ENCODE measurements at regions not wholly inside any gene's neighbourhood (a gene's known extent, or its start where the extent isn't known, plus 50 kb on each side); places are given as distances from the start of the nearest gene placed in this dataset.
"Not testable (repeated sequence)": the region's sequence is repeated elsewhere in the genome, so short reads cannot be mapped to it uniquely, and the experiment has no call there.

DNA sequence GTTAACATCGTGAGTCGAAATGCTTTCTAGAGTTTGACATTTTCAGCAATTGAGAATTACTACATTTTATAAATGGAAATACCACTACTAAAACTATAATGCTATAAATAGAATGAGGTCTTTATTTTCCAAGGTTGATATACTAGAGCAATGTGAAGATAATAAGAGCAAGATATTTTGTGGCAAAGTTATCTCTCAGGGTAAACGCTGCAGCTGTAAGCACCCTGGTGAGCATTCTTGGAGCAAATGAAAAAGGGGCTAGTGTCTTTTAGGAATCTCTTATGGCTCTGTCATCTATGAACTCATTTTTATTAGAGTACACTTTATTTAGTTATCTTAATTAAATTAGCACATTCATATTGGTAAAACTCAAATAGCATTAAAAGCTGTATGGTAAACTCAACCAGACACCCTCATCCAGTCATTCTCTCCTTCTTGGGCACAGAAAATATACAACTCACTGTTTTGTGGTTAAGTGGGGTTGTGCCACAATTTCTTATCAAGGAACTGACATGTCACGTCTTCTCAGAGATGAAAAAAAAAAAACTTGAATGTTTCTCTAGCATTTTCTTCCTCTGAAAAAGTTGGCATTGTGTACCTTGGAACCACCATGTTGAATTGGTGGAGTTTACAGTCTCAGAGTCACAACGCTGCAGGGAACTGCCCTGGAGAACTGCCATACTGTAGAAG, 289.5 kb upstream of the PFKP start:
- DNase-seq: no peak

GRCh38 chr10:2772816-2773631, 294.3 kb upstream of the PFKP start:
- no peak for DNase-seq

DNA sequence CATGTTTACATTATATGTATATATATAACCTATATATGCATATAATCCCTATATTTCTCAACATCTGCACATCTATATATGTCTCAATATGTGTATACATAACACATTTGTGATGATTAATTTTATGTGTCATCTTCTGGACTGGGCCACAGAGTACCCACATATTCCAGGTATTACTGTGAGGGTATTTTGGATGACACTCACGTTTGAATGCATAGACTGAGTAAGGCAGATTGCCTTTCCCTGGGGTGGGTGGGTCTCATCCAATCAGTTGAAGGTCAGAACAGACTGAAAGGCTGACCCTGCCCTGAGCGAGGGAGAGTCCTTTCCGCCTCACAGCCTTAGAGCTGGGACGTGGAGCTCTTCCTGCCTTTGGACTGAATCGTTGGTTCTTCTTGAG, 295.2 kb upstream of the PFKP start:
- no peak for DNase-seq

GRCh38 chr10:2767293-2767692, 300.1 kb upstream of the PFKP start:
- DNase-seq: not testable (repeated sequence)

DNA sequence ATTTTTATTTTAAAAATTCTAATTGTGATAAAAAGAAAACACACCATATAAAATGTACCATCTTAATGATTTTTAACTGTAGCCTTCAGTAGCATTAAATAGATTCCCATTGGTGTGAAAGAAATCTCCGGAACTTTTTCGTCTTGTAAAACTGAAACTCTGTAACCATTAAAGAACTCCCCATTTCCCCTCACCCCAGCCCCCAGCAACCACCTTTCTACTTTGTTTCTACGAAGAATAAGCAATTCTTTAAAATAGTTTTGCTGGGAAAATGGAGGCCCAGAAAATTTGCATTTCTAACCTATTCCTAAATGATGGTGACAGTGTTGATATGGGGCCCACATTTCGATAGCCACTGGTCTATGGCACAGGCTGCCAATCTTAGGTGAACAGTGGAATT, 305.4 kb upstream of the PFKP start:
- DNase-seq: no peak

- DNase-seq: no peak
Measured at GRCh38 chr10:2761311-2761710, 306.0 kb upstream of the PFKP start.

GRCh38 chr10:2760736-2761135, 306.6 kb upstream of the PFKP start:
- no peak for DNase-seq

DNA sequence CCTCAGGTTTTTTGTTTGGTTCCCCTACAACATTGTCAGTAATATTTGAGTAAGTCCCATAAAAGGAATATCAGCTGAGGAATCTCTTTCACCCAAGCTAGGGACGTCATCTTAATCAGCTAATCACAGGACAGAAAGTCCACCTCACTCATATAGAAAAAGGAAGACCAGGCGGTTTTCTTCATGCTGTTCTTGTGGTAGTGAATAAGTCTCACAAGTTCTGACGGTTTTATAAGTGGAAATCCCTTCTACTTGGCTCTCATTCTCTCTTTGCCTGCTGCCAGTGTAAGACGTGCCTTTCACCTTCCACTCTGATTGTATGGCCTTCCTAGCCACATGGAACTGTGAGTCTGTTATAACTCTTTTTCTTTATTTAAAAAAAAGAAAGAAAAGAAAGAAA, 308.1 kb upstream of the PFKP start:
- DNase-seq: no peak

GRCh38 chr10:2754943-2755342, 312.4 kb upstream of the PFKP start:
- no peak for DNase-seq

DNA sequence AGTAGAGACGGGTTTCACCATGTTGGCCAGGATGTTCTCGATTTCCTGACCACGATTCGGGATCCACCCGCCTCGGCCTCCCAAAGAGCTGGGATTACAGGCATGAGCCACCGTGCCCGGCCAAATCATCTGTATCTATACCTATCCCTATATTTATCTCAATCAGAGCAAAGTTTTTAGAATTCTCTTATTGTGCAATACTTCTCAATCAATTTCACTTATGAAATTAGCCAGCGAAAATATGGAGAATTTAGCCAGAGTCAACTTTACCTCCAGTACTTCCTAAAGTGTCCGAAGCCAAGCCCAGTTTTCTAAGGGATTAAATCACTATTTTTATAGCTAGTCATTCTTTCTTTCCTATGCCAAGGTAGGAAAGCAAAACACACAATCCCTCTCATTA, 319.1 kb upstream of the PFKP start:
- no peak for DNase-seq

DNA sequence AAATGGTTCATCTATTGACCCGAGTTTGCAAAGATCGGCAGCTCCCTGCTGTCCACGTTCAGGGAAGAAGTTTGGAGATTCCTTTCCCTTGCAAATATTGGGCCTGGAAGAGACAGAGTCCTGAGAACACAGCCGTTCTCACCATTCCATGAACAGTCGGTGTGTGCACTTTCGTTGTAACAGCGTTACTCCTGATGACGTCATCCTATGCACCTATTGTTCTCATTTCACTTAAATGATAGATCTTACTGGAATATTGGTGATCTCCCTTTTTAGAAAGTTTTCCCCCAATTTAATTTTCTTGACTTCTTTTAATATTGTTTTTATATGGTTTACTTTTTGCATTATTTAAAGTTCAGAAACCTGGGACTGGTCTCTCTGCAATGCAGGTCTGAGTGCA, 320.7 kb upstream of the PFKP start:
- DNase-seq: no peak

GRCh38 chr10:2745666-2746065, 321.7 kb upstream of the PFKP start:
- DNase-seq: no peak

DNA sequence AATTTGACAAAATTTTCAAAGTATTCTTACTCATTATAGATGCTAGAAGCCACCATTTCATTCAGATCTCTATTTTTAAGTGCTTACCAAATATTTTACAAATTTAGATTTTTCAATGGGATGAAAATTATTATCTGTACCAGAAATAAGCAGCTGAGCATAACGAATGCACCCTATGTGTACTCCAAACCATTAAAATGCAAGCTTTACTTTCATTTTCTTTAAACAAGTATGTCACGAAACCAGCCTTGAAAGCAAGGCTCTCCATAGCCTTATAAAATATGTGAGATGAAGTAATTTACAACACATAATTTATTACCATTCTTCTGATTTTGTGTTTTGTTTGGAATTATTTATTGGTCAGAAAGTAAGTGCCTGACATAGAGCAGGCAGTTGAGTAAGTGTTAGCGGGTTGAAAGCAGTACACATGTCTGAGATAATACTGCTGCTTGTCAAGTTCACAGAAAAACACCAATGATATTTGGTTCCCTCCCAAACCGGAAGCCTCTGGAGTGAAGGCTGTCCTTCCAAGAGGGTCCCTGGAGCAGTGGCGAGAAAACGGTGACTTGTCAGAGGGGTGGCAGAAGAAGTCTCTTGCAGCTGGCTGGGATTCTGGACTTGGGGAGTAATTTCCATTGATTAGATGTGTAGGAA, 322.7 kb upstream of the PFKP start:
- DNase-seq: no peak

DNA sequence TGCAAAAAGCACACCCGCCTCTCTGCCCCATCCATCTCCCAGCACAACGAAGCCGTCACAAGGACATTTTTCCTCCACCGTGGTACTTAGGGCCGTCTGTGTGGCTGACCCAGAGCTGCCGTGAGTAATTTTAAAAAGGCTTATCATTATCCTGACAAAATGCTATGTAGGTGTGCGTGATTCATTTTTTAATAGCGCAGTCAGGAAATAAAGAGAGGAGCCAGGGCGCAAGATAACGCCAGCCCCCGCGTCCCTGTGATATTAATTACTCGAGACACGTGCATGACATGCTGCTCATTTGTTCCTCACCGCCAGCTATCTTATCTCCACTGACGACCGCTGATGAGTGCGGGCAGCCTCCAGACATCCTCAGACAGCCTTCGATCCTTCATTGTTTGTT, 332.7 kb upstream of the PFKP start:
- no peak for DNase-seq

- DNase-seq: no peak
Measured at GRCh38 chr10:2733278-2733963, 333.9 kb upstream of the PFKP start.

- DNase-seq: no peak
Measured at GRCh38 chr10:2731940-2732339, 335.4 kb upstream of the PFKP start.

- no peak for DNase-seq
Measured at GRCh38 chr10:2729197-2729596, 338.2 kb upstream of the PFKP start.

DNA sequence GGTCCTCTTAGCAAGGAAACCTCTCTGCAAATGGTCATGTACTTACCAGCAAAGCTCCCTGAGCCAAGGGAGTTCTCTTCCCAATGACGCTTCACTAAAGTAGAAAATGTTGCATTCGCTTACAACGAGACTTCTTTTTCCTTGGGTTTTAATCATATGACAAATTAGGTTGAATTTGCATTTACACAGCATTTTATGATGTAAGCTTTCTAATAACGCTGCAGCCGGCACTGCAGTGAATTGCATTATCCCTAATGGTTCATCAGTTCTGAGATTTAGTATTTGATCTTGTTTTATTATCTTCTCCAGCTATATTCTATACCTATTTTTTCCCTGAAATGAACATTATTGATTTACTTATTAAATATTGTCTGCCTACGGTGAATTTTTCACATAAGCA, 339.3 kb upstream of the PFKP start:
- DNase-seq: no peak

GRCh38 chr10:2716596-2716995, 350.8 kb upstream of the PFKP start:
- no peak for DNase-seq

- no peak for DNase-seq
Measured at GRCh38 chr10:2714597-2714996, 352.8 kb upstream of the PFKP start.

DNA sequence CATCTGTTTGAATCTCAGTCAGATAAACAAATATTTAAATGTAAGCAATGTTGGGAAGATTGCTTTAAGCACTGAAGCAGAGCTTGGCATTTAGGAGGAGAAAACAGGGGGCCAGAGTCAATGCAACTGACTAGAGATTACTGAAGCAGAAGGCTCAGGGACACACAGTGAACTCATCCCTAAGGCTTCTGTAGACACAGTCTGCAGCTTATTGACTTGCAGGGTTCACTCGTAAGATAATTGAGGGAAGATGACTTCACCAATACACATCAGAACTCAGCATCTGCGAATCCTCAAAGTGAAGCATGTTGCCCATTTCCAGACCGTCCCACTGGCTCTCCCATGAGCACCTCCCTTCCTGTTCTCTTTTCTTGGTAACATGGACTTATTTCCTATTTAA, 363.4 kb upstream of the PFKP start:
- DNase-seq: no peak

DNA sequence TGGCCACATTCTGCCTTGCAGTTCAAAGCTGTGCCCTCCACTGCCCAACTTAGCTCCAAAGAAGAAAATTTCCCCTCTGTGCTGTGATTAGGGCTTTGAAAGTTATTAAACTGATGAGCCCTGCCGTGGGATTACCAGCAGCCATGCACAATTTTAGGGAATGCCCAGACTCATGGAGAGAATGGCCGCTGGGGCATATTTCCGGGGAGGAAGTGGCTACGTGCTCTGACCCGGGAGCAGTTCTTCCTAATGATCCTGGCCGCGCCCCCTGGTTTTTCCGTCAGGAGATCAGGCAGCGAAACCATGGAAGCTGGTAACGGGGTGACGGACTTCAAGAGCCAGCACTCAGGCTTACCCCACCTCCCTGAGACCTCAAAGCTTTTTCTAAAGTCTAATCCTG, 365.5 kb upstream of the PFKP start:
- DNase-seq: no peak

DNA sequence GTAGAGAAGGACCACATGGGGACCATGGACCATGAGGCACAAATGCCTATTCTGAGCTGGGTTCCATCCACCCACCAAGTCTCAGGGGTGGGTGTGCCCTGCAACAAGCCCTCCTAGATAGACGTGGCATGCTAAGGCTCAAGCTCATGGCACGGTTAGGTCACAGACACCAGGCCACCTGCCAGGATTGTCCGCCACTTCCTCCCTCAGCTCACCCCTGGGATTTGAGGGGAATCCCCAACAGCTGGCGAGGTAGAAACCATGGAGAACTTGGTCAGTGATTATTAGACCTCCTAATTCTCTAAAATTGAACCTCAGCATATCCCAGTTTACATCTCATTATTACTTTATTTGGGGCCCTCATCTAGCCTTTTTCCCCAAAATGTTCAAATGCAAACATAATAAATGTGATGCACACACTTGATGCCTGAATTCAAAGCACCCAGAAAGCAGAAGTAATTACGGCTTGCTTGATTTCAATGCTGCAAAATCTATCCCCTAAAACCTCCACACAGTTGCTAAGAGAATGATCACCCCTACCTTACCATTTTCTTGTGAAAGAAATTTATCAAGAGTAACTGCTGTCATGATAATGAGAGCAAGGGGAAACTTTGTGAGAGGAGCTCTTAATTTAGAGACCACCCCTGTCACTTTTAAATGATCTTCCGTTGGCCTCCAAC, 366.6 kb upstream of the PFKP start:
- DNase-seq: no peak

Data from NCI-H524 treated with DMSO at 0.1 percent for 48 hours (cell line).